ENCODE measurements at regions not wholly inside any gene's neighbourhood (a gene's known extent, or its start where the extent isn't known, plus 50 kb on each side); places are given as distances from the start of the nearest gene placed in this dataset.

DNA sequence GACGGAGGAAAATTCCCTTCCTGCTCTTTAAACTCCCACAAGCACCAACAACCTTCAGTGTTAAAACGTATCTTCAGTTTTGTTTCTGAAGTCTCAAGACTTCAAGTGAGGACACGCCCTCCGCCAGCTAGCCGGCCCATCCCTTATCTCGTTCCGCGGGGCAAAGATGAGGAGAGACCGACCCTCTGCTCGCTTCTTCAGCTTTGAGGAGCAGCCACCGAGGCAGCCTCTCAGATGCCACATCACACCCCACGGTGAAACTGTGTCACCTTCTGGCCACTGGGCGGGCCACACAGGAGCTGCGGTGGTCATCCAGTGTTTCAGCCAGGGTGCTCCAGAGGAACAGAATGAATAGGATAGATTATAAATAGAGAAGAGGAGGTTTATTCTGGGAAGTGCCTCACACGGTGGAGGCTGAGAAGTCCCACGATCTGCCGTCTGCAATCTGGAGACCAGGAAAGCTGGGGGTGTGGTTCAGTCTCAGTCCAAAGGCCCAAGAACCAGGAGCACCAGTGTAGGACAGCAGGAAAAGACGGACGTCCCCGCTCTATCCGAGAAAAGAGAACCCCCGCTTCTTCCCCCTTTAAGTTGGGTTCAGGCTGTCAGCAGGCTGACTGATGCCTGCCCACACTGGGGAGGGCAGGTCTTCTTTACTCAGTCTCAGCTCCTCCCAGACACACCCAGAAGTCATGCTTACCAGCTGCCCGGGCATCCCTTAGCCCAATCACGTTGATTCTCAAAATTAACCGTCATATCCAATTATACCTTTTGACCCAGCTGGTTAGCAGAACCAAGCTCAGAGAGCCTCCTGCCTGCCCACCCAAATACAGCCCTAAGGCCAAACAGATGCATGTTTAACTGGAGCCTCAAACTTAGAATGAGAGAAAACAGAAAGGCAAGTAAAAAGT, 399.7 kb upstream of the ID2 start:
- FAIRE-seq, result no peak
- no peak for DNase-seq (ENCODE audit: insufficient read length, low spot score)
- no peak for TF ChIP-seq POLR2AphosphoS5 (IDR thresholded peaks at IDR 0.05; ENCODE audit: low read depth, low read length)
- TF ChIP-seq TAF1 (IDR thresholded peaks at IDR 0.05; ENCODE audit: low read depth, low read length), result no peak
- no peak for TF ChIP-seq SPI1 (IDR thresholded peaks at IDR 0.05; ENCODE audit: low read depth, low read length)
- TF ChIP-seq POU2F2 (IDR thresholded peaks at IDR 0.05; ENCODE audit: low read depth, low read length), result no peak
- no peak for TF ChIP-seq PAX5 (IDR thresholded peaks at IDR 0.05; ENCODE audit: insufficient read depth, low read length, severe bottlenecking)
- no peak for TF ChIP-seq POLR2A (IDR thresholded peaks at IDR 0.05; ENCODE audit: low read depth, low read length)

DNA sequence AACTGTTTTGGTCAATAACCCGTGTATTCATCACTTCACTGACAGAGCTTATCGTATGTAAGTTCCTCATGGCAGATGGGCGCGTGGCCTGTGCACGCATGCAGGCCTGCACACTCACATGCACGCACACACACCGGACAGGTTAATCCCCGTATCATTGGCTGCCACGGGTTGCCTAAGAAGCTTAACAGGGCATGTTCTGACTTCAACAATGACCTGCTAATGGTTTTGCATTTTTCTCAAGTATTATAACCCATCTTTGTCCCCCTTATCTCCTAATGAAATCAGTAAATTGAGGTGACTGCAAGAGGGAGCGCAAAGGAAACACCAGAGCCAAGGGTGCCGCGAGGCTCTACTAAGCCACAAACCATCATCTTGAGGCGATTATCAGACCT, 399.0 kb upstream of the ID2 start:
- no peak for FAIRE-seq
- no peak for DNase-seq (ENCODE audit: insufficient read length, low spot score)
- no peak for TF ChIP-seq SPI1 (IDR thresholded peaks at IDR 0.05; ENCODE audit: low read depth, low read length)
- TF ChIP-seq POLR2A (IDR thresholded peaks at IDR 0.05; ENCODE audit: low read depth, low read length), result no peak
- TF ChIP-seq PAX5 (IDR thresholded peaks at IDR 0.05; ENCODE audit: insufficient read depth, low read length, severe bottlenecking), result no peak
- no peak for TF ChIP-seq POLR2AphosphoS5 (IDR thresholded peaks at IDR 0.05; ENCODE audit: low read depth, low read length)
- TF ChIP-seq POU2F2 (IDR thresholded peaks at IDR 0.05; ENCODE audit: low read depth, low read length), result no peak
- no peak for TF ChIP-seq TAF1 (IDR thresholded peaks at IDR 0.05; ENCODE audit: low read depth, low read length)

DNA sequence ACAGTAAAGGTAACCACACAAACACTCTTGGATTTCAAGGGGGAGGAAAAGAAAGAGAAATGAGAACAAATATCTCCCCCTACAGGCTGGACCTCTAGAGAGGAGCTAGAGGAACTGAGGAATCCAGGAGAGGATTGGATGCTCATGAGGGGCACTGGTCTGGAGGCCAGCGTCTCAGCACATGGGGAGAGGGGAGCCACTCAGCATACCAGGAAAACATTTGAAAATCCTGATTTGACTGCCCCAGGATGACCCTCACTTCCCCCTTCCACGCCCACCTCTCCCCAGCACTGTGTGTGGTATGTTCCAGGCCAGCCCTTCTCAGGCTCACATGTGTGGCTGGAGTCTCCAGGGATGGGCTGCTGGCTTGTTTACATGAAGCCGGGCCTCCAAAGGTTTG, 396.8 kb upstream of the ID2 start:
- TF ChIP-seq POLR2A (IDR thresholded peaks at IDR 0.05; ENCODE audit: low read depth, low read length) (no peak), TAF1 (IDR thresholded peaks at IDR 0.05; ENCODE audit: low read depth, low read length) (no peak), POLR2AphosphoS5 (IDR thresholded peaks at IDR 0.05; ENCODE audit: low read depth, low read length) (no peak), POU2F2 (IDR thresholded peaks at IDR 0.05; ENCODE audit: low read depth, low read length) (no peak), PAX5 (IDR thresholded peaks at IDR 0.05; ENCODE audit: insufficient read depth, low read length, severe bottlenecking) (no peak), SPI1 (IDR thresholded peaks at IDR 0.05; ENCODE audit: low read depth, low read length) (no peak)
- no peak for DNase-seq (ENCODE audit: insufficient read length, low spot score)
- FAIRE-seq, result no peak

DNA sequence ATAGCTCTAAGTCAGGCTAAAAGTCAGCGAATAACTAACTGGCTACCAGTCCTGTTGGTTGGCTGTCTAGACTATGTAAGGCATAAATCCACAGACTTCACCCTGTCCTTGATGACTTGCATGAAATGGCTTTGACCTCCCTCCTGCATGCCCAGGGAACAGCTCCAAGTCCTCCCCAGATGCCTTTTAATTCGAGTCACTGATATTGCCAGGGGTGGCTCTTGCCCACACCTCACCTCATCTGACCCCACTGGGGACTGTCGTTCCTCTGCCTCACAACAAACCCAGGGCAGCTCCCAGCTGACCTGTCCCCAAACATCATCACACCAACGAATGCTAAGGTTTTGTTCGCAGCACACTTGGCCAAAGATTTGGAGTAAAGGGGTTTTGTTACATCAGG, 396.0 kb upstream of the ID2 start:
- FAIRE-seq (no peak), DNase-seq (ENCODE audit: insufficient read length, low spot score) (no peak)
- TF ChIP-seq POLR2A (IDR thresholded peaks at IDR 0.05; ENCODE audit: low read depth, low read length), result no peak

DNA sequence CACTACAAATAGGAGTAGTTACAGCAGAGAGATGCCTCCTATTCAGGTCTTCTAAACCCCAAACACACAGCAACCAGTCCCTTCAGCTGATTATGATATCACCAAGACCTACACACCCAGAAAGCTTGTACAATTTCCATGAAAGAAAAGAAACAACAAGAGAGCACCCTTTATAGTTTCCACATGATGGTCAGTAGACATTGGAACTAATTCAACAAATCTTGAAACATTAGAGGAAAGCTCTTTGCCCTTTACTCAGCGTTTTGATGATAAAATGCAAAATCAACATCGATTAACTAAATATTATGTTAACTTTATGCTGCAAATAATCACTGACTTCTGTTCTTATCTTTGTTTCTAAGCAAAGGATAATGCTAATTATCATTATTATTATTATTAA, 393.6 kb upstream of the ID2 start:
- TF ChIP-seq TAF1 (IDR thresholded peaks at IDR 0.05; ENCODE audit: low read depth, low read length), result no peak
- no peak for TF ChIP-seq SPI1 (IDR thresholded peaks at IDR 0.05; ENCODE audit: low read depth, low read length)
- TF ChIP-seq POU2F2 (IDR thresholded peaks at IDR 0.05; ENCODE audit: low read depth, low read length), result no peak
- no peak for TF ChIP-seq POLR2AphosphoS5 (IDR thresholded peaks at IDR 0.05; ENCODE audit: low read depth, low read length)
- no peak for TF ChIP-seq POLR2A (IDR thresholded peaks at IDR 0.05; ENCODE audit: low read depth, low read length)
- no peak for TF ChIP-seq PAX5 (IDR thresholded peaks at IDR 0.05; ENCODE audit: insufficient read depth, low read length, severe bottlenecking)
- FAIRE-seq, result no peak
- no peak for DNase-seq (ENCODE audit: insufficient read length, low spot score)

DNA sequence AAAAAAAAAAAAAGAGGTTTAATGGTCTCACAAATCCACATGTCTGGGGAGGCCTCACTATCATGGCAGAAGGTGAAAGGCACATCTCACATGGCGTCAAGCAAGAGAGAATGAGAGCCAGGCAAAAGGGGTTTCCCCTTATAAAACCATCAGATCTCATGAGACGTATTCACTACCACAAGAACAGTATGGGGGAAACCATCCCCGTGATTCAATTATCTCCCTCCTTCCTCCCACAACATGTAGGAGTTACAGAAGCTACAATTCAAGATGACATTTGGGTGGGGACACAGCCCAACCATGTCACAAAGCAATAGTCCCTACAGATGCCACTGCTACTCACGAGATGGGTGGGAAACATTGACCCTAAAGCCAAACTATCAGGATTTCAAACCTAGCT, 392.7 kb upstream of the ID2 start:
- DNase-seq (ENCODE audit: insufficient read length, low spot score) (no peak), FAIRE-seq (no peak)
- no peak for TF ChIP-seq TAF1 (IDR thresholded peaks at IDR 0.05; ENCODE audit: low read depth, low read length)
- TF ChIP-seq POU2F2 (IDR thresholded peaks at IDR 0.05; ENCODE audit: low read depth, low read length), result no peak
- no peak for TF ChIP-seq POLR2A (IDR thresholded peaks at IDR 0.05; ENCODE audit: low read depth, low read length)
- TF ChIP-seq POLR2AphosphoS5 (IDR thresholded peaks at IDR 0.05; ENCODE audit: low read depth, low read length), result no peak
- no peak for TF ChIP-seq PAX5 (IDR thresholded peaks at IDR 0.05; ENCODE audit: insufficient read depth, low read length, severe bottlenecking)
- TF ChIP-seq SPI1 (IDR thresholded peaks at IDR 0.05; ENCODE audit: low read depth, low read length), result no peak

DNA sequence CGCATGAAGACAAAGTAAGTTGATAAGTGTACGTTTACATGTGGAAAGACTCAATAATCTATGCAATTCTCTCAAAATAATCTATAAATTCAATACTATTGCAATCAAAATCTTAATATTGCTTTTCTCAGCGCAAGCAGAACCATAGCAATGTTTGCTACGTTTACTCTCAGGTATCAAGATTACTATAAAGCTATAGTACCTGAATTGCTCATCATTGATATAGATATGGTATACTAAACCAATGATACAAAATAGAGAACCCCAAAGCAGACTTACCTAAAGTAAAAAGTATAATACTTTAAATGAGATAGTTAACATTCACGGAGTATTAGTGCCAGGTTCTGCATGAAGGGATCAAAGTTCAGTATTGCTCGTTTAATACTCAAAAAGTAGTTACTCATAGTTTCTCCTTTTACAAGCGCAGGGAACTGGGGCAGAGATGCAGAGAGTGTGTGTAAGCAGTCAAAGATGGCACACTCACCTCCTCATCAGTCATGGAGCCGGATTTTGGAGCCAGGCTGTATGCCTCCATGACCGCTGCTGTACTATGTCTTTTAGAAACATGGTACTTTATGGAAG, 391.0 kb upstream of the ID2 start:
- TF ChIP-seq SPI1 (IDR thresholded peaks at IDR 0.05; ENCODE audit: low read depth, low read length) (no peak), TAF1 (IDR thresholded peaks at IDR 0.05; ENCODE audit: low read depth, low read length) (no peak), POU2F2 (IDR thresholded peaks at IDR 0.05; ENCODE audit: low read depth, low read length) (no peak)
- no peak for FAIRE-seq
- no peak for DNase-seq (ENCODE audit: insufficient read length, low spot score)

DNA sequence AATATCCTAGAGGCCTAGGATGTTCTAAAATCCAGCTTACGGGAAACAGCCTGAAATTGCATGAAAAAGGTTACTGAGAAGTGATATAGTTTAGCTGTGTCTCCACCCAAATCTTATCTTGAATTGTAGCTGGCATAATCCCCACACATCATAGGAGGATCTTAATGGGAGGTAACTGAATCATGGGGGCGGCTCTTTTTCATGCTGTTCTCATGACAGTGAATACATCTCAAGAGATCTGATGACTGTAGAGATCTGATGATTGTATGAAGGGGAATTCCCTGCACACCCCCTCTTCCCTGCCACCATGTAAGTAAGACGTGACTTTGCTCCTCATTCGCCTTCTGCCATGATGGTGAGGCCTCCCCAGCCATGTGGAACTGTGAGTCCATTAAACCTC, 385.6 kb upstream of the ID2 start:
- TF ChIP-seq POU2F2 (IDR thresholded peaks at IDR 0.05; ENCODE audit: low read depth, low read length), result no peak
- no peak for TF ChIP-seq PAX5 (IDR thresholded peaks at IDR 0.05; ENCODE audit: insufficient read depth, low read length, severe bottlenecking)
- no peak for TF ChIP-seq POLR2A (IDR thresholded peaks at IDR 0.05; ENCODE audit: low read depth, low read length)
- TF ChIP-seq POLR2AphosphoS5 (IDR thresholded peaks at IDR 0.05; ENCODE audit: low read depth, low read length), result no peak
- no peak for TF ChIP-seq TAF1 (IDR thresholded peaks at IDR 0.05; ENCODE audit: low read depth, low read length)
- TF ChIP-seq SPI1 (IDR thresholded peaks at IDR 0.05; ENCODE audit: low read depth, low read length), result no peak
- no peak for FAIRE-seq
- DNase-seq (ENCODE audit: insufficient read length, low spot score), result no peak

DNA sequence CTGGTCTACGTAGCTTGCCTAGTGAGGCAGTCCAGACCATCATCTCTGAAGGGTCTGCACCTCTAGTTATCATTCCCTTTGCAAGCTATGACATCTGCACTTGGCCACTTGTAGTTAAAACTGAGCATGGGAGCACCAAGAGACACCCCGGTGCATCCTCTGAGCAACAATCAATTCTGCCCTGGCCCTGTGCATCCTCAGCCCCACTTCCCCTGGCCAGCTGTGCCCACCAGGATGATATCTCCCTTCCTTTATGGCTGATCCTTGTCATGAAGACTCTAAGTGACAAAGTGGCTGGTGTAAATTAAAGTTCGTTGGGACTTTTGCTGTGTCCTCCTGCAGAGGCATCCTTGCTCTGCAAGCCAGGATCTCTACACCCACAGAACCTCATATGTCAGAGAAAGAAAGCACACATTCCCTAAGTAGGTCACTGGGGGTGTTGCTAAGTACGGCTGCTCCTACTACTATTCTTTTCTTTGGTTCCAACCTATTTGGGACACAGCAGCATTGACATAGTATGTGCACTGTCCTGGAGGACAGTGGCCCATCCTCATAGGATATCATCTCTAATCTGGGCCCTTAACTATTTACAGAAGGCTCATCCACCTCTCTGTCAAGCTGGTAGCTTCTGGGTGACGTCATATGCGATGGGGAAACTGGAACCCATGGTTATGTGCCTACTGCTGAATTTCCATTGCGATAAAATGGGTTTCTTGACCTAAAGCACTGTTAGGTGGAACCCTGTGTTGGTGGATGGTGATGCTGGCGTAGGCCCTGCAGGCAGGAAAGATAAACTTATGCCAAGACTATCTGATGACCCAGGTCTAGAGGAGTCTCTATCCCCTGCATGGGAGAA, 384.3 kb upstream of the ID2 start:
- TF ChIP-seq POU2F2 (IDR thresholded peaks at IDR 0.05; ENCODE audit: low read depth, low read length) (no peak), POLR2AphosphoS5 (IDR thresholded peaks at IDR 0.05; ENCODE audit: low read depth, low read length) (no peak), POLR2A (IDR thresholded peaks at IDR 0.05; ENCODE audit: low read depth, low read length) (no peak), TAF1 (IDR thresholded peaks at IDR 0.05; ENCODE audit: low read depth, low read length) (no peak), SPI1 (IDR thresholded peaks at IDR 0.05; ENCODE audit: low read depth, low read length) (no peak), PAX5 (IDR thresholded peaks at IDR 0.05; ENCODE audit: insufficient read depth, low read length, severe bottlenecking) (no peak)
- no peak for FAIRE-seq
- no peak for DNase-seq (ENCODE audit: insufficient read length, low spot score)

Data from GM12891 (cell line).